Iris pigment epithelial cell (primary cell): ENCODE measurements at regions not wholly inside any gene's neighbourhood (a gene's known extent, or its start where the extent isn't known, plus 50 kb on each side); places are given as distances from the start of the nearest gene placed in this dataset.

Source experiments
- DNase-seq: peaks from one replicate; pipeline ENCODE4 v3.0.0-alpha.2; 2011; ENCODE audit warnings: low read depth

- DNase-seq = no peak
These were observed 97.3 kb upstream of the MYCN start for GRCh38 chr2:15842758-15843666.

- no peak for DNase-seq
These were observed 96.0 kb upstream of the MYCN start for GRCh38 chr2:15844211-15844801.

GRCh38 chr2:15845294-15845693 lies 95.1 kb upstream of the MYCN start:
- DNase-seq = no peak

GRCh38 chr2:15845737-15846405 lies 94.5 kb upstream of the MYCN start:
- no peak for DNase-seq

- no peak for DNase-seq
These were observed 93.7 kb upstream of the MYCN start for GRCh38 chr2:15846626-15847025.

- DNase-seq = no peak
These were observed 89.8 kb upstream of the MYCN start for GRCh38 chr2:15850534-15850933.

GRCh38 chr2:15851076-15851693 lies 89.2 kb upstream of the MYCN start:
- DNase-seq = no peak

- no peak for DNase-seq
These were observed 87.5 kb upstream of the MYCN start for GRCh38 chr2:15852811-15853210.

- DNase-seq = no peak
These were observed 86.4 kb upstream of the MYCN start for GRCh38 chr2:15853903-15854302.

- DNase-seq = no peak
These were observed 84.5 kb upstream of the MYCN start for GRCh38 chr2:15855766-15856260.

GRCh38 chr2:15856318-15856717 lies 84.0 kb upstream of the MYCN start:
- no peak for DNase-seq

- no peak for DNase-seq
These were observed 81.9 kb upstream of the MYCN start for GRCh38 chr2:15858466-15858865.

GRCh38 chr2:15860051-15860663 lies 80.2 kb upstream of the MYCN start:
- DNase-seq = no peak

- DNase-seq = no peak
These were observed 79.6 kb upstream of the MYCN start for GRCh38 chr2:15860760-15861159.

- no peak for DNase-seq
These were observed 79.1 kb upstream of the MYCN start for GRCh38 chr2:15861172-15861822.

- no peak for DNase-seq
These were observed 78.5 kb upstream of the MYCN start for GRCh38 chr2:15861898-15862297.

GRCh38 chr2:15863089-15863488 lies 77.3 kb upstream of the MYCN start:
- no peak for DNase-seq

- DNase-seq = no peak
These were observed 76.7 kb upstream of the MYCN start for GRCh38 chr2:15863494-15864175.

- DNase-seq = no peak
These were observed 76.1 kb upstream of the MYCN start for GRCh38 chr2:15864176-15864769.

- no peak for DNase-seq
These were observed 74.4 kb upstream of the MYCN start for GRCh38 chr2:15865923-15866322.
